Testis (tissue), 2 donors: ENCODE measurements at regions not wholly inside any gene's neighbourhood (a gene's known extent, or its start where the extent isn't known, plus 50 kb on each side); places are given as distances from the start of the nearest gene placed in this dataset.
"Not testable (repeated sequence)": the region's sequence is repeated elsewhere in the genome, so short reads cannot be mapped to it uniquely, and the experiment has no call there.

ENCODE experiments used
- DNase-seq: peaks from one replicate; pipeline ENCODE4 v3.0.0-alpha.2; 2019
- H3K27ac ChIP-seq, 2 donors: fragments of 200-600 bp; sonication (generic); one replicate each; pipeline ENCODE4 v1.5.1; 2019
- H3K27me3 ChIP-seq: fragments of 200-600 bp; sonication (generic); one replicate; pipeline ENCODE4 v1.5.1; 2019
- H3K36me3 ChIP-seq: fragments of 200-600 bp; sonication (generic); one replicate; pipeline ENCODE4 v1.5.1; 2017; ENCODE audit warnings: low read depth; ENCODE audit errors: missing control alignments
- H3K4me1 ChIP-seq: fragments of 200-600 bp; sonication (generic); one replicate; pipeline ENCODE4 v1.5.1; 2019
- H3K4me3 ChIP-seq, 2 donors: fragments of 200-600 bp; sonication (generic); one replicate each; pipeline ENCODE4 v1.5.1; 2017 to 2019
- H3K9me3 ChIP-seq: fragments of 200-600 bp; sonication (generic); one replicate; pipeline ENCODE4 v1.5.1; 2017
- POLR2A ChIP-seq: fragments of 450-650 bp; IDR thresholded peaks from one replicate; pipeline ENCODE4 v1.6.1; 2017; ENCODE audit warnings: antibody characterized with exemption, mild to moderate bottlenecking, moderate library complexity
- WGBS, 2 donors: methylation state at CpG; one replicate each; pipeline ENCODE4 v1.1.5; 2018; 5-methylcytosine and 5-hydroxymethylcytosine counted together
- intact Hi-C: fragments of 100-400 bp; cut with DNase I; formaldehyde crosslinking; loops from one replicate; pipeline ENCODE4 v1.15.1; 2023; ENCODE audit warnings: low total_unique reads
- TF ChIP-seq, protein P1 (sequence below), 3 experiments: fragments of 450-650 bp in 2 of 3; fragments of 200-600 bp in 1 of 3; sonication (generic) in 1 of 3; IDR thresholded peaks; one replicate each; pipeline ENCODE4 v1.5.1; 2016 to 2019; ENCODE audit warnings: antibody characterized with exemption in 3 of 3, mild to moderate bottlenecking in 2 of 3, moderate library complexity in 1 of 3

DNA sequence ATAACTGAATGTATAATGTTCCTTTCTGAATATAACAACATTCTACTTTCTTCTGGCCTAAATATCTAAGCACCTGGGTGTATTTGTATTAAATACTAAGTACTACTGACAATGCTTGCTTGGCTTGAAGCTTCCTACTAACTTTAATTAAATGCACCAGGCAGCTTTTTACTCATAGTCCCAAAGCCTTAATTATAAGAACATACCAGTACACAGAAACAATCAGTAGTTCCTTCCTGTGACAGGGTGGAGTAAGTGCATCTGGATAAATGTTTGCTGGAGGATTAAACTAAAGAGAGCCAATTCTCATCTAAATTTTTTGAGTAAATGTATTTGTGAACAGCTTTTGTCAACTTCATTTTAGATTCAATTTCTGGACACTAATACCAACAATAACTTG is 558.6 kb upstream of the SEMA6A start:
- Histone ChIP-seq H3K27me3 (no peaks in the 10 kb centered on the region), H3K4me3 (no peak overlapping the region), H3K4me1 (no peaks in the 10 kb centered on the region), H3K36me3 (no peaks in the 10 kb centered on the region), H3K9me3 (no peaks in the 10 kb centered on the region), H3K27ac (no peak overlapping the region)
- TF ChIP-seq, protein P1, sequence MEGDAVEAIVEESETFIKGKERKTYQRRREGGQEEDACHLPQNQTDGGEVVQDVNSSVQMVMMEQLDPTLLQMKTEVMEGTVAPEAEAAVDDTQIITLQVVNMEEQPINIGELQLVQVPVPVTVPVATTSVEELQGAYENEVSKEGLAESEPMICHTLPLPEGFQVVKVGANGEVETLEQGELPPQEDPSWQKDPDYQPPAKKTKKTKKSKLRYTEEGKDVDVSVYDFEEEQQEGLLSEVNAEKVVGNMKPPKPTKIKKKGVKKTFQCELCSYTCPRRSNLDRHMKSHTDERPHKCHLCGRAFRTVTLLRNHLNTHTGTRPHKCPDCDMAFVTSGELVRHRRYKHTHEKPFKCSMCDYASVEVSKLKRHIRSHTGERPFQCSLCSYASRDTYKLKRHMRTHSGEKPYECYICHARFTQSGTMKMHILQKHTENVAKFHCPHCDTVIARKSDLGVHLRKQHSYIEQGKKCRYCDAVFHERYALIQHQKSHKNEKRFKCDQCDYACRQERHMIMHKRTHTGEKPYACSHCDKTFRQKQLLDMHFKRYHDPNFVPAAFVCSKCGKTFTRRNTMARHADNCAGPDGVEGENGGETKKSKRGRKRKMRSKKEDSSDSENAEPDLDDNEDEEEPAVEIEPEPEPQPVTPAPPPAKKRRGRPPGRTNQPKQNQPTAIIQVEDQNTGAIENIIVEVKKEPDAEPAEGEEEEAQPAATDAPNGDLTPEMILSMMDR (IDR thresholded peaks at IDR 0.05), result no peak
- TF ChIP-seq POLR2A, result no peak
- intact Hi-C loops, result no loop called here
- DNase-seq, result no peak

DNA sequence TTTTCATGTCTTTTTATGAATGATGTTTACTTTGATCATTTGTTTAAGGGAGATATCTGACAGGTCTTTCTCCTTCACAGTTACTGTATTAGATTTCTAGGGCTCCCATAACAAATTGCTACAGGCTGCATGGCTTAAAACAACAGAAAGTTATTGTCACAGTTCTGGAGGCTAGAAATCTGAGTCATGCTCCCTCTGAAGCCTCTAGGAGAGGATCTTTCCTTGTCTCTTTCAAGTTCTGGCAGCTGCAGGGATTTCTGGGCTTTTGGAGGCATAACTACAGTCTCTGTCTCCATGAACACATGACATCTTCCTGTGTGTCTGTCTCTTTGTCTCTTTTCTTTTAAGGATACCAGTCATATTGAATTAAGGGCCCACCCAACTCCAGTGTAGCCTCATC is 557.3 kb upstream of the SEMA6A start:
- Histone ChIP-seq H3K9me3 (no peaks in the 10 kb centered on the region), H3K4me1 (no peaks in the 10 kb centered on the region), H3K4me3 (no peak overlapping the region), H3K36me3 (no peaks in the 10 kb centered on the region), H3K27ac (no peak overlapping the region), H3K27me3 (no peaks in the 10 kb centered on the region)
- intact Hi-C loops, result no loop called here
- no peak for DNase-seq
- TF ChIP-seq POLR2A, result no peak
- TF ChIP-seq, protein P1 (IDR thresholded peaks at IDR 0.05), result no peak

DNA sequence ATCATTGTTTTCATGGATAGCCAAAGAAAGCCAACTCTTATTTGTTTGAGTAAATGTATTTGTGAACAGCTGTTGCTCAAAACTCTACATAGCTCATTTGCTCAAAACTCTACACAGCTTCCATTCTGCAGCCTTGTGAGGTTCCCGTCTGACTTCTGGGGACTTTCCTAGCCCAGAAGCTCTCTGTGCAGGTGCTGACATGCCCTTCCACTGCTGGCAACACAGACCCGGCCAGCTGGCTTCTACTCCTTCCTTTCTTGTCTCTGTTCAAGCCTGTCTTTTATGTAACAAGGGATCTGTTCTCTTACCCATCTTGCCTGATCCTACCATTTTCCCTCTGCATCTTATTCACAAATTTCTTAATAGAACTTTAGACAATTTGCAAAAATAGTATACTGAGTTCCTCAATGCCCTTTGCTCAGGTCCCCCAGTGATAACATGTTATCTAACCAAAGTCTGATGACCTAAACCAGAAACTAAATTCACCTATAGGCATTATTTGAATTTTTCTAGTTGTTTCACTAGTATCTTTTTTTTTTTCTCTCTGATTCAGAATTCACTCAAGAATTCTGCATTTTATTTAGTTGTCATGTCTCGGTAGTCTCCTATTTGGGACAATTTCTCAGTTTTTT is 556.5 kb upstream of the SEMA6A start:
- intact Hi-C loops, result no loop called here
- Histone ChIP-seq H3K4me1 (no peaks in the 10 kb centered on the region), H3K27ac (no peak overlapping the region), H3K27me3 (no peaks in the 10 kb centered on the region), H3K4me3 (no peak overlapping the region), H3K36me3 (no peaks in the 10 kb centered on the region), H3K9me3 (no peaks in the 10 kb centered on the region)
- TF ChIP-seq, protein P1 (IDR thresholded peaks at IDR 0.05), result no peak
- no peak for TF ChIP-seq POLR2A
- 73 to 75% methylated on average over 3 of the region's 3 CpGs for WGBS, 2 donors
- DNase-seq, result no peak

DNA sequence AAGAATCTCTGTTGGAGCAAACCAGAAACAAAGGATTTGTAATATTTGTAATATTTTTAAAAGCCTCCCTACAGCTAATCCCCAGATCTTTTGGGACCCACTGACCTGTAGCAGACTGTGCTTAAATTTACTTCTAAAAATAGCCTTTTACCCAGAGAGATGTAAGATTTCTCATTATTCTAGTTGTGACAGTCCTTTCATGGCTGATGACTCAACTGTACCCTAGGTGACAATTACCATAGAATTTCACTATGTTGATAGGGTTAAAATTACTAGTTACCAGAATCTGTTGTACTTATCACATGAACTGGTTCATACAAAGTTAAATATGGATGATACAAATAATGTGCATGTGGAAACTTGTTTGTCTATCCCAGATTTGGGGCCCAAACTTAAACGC is 543.9 kb upstream of the SEMA6A start:
- Histone ChIP-seq H3K27me3 (no peaks in the 10 kb centered on the region), H3K4me1 (no peaks in the 10 kb centered on the region), H3K27ac (no peak overlapping the region), H3K36me3 (no peaks in the 10 kb centered on the region), H3K9me3 (no peaks in the 10 kb centered on the region), H3K4me3 (no peak overlapping the region)
- intact Hi-C loops, result no loop called here
- DNase-seq, result no peak
- TF ChIP-seq POLR2A, result no peak
- TF ChIP-seq, protein P1 (IDR thresholded peaks at IDR 0.05), result no peak
- WGBS, 2 donors, result 88 to 92% methylated on average over 1 of the region's 1 CpG

DNA sequence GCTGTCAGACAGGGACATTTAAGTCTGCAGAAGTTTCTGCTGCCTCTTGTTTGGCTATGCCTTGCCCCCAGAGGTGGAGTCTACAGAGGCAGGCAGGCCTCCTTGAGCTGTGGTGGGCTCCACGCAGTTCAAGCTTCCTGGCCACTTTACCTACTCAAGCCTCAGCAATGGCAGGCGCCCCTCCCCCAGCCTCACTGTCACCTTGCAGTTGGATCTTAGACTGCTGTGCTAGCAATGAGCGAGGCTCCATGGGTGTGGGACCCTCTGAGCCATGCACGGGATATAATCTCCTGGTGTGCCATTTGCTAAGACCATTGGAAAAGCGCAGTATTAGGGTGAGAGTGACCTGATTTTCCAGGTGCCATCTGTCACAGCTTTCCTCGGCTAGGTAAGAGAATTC is 542.7 kb upstream of the SEMA6A start:
- intact Hi-C loops, DNase-seq, H3K9me3 ChIP-seq, H3K27me3 ChIP-seq, H3K4me3 ChIP-seq, H3K4me1 ChIP-seq, H3K36me3 ChIP-seq, H3K27ac ChIP-seq: not testable (repeated sequence)
- 67 to 75% methylated on average over 3 to 6 of the region's 6 CpGs for WGBS, 2 donors
